OCI-LY7 (cell line): ENCODE measurements at regions not wholly inside any gene's neighbourhood (a gene's known extent, or its start where the extent isn't known, plus 50 kb on each side); places are given as distances from the start of the nearest gene placed in this dataset.

Experiments used
- EZH2phosphoT487 ChIP-seq: fragments of 200-600 bp; sonication (generic); IDR thresholded peaks from 2 replicates; pipeline ENCODE4 v1.6.1; 2018; ENCODE audit warnings: low read depth, borderline replicate concordance, mild to moderate bottlenecking, mixed run types, antibody characterized with exemption, low read length, moderate library complexity, mixed read lengths
- TF ChIP-seq, protein P1 (sequence below): fragments of 200-600 bp; sonication (generic); conservative IDR thresholded peaks from 2 replicates; pipeline ENCODE4 v1.5.1; 2014; ENCODE audit warnings: mild to moderate bottlenecking, antibody characterized with exemption, low read length, moderate library complexity, mixed read lengths

DNA sequence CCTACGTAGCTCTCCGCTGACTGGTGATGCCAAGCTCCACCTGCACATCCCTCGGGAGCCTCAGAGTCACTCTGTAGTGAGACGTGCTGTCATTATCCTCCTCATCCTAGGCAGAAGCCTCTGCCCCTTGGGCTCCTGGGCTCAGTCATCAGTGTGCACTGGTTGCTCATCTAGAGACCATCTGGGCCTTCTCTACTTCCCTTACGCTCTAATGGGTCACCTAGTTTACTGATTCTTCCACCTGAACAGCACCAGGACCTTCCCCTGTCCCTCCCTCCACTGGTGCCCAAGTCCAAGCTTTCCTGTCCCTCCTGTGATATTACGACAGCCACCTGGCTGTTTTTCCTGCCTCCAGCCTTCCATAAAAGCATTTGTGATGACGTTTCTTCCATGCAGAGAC lies 136.1 kb upstream of the ERRFI1 start:
- TF ChIP-seq, protein P1, sequence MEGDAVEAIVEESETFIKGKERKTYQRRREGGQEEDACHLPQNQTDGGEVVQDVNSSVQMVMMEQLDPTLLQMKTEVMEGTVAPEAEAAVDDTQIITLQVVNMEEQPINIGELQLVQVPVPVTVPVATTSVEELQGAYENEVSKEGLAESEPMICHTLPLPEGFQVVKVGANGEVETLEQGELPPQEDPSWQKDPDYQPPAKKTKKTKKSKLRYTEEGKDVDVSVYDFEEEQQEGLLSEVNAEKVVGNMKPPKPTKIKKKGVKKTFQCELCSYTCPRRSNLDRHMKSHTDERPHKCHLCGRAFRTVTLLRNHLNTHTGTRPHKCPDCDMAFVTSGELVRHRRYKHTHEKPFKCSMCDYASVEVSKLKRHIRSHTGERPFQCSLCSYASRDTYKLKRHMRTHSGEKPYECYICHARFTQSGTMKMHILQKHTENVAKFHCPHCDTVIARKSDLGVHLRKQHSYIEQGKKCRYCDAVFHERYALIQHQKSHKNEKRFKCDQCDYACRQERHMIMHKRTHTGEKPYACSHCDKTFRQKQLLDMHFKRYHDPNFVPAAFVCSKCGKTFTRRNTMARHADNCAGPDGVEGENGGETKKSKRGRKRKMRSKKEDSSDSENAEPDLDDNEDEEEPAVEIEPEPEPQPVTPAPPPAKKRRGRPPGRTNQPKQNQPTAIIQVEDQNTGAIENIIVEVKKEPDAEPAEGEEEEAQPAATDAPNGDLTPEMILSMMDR: no peak
- TF ChIP-seq EZH2phosphoT487: no peak
